Breast epithelium (tissue), 3 donors: ENCODE measurements at regions not wholly inside any gene's neighbourhood (a gene's known extent, or its start where the extent isn't known, plus 50 kb on each side); places are given as distances from the start of the nearest gene placed in this dataset.

ENCODE experiments used
- POLR2A ChIP-seq: fragments of 450-650 bp; IDR thresholded peaks from one replicate; pipeline ENCODE4 v1.6.1; 2016; ENCODE audit warnings: antibody characterized with exemption, mild to moderate bottlenecking, moderate library complexity
- POLR2AphosphoS5 ChIP-seq, 3 donors: sonication (generic); formaldehyde crosslinking; IDR thresholded peaks; one replicate each; pipeline ENCODE4 v1.6.1; 2017; ENCODE audit warnings: antibody characterized with exemption in 3 of 3

DNA sequence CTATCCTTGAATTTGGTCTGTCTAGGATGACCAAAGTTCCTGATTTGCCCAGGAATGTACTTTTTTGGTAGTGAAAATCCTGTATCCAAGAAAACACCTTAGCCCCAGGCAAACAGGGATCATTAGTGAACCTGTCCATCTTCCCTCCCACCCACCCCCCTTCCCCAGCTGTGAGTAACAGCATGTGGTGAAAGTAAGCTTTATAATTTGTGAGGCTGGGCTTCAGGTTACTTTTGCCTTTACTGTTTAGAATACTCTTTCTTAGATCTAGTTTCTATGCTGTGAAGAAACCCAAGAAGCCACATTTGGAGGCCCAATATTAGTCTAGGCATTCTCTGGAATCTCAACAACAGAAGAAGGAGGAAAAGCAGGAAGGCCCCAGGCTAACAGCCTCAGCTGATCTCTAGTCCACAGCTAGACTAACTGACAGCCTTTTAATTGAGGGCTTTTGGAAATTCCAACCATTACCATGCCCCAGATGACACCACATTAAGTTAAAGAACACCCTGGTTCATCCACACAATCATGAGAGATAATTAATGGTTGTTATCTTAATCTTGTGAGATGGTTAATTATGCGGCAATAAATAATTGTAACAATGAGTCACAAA lies 703.0 kb upstream of the NUDT12 start:
- no peak for TF ChIP-seq POLR2A
- no peak for TF ChIP-seq POLR2AphosphoS5 (IDR thresholded peaks at IDR 0.05)
